DND-41 (cell line): ENCODE measurements at regions not wholly inside any gene's neighbourhood (a gene's known extent, or its start where the extent isn't known, plus 50 kb on each side); places are given as distances from the start of the nearest gene placed in this dataset.

Source experiments
- ATAC-seq: fragments of 200-7000 bp; cut with Tn5 transposase; 3 replicates; pipeline ENCODE4 v1.9.1; 2021; ENCODE audit warnings: low read depth; ENCODE audit not compliant: insufficient read depth
- DNase-seq: peaks from one replicate; pipeline ENCODE4 v3.0.0-alpha.2; 2020
- H2AFZ ChIP-seq: 2 replicates; pipeline ENCODE4 v1.6.0; 2012; ENCODE audit warnings: low read depth, low read length
- H3K27ac ChIP-seq: 2 replicates; pipeline ENCODE4 v1.5.1; 2012; ENCODE audit warnings: low read length, inconsistent platforms
- H3K27me3 ChIP-seq: fragments of 200-600 bp; sonication (generic); 2 replicates; pipeline ENCODE4 v1.6.0; 2012; ENCODE audit warnings: low read length, mild to moderate bottlenecking, inconsistent platforms; ENCODE audit not compliant: insufficient read depth, poor library complexity
- H3K36me3 ChIP-seq: 2 replicates; pipeline ENCODE4 v1.5.1; 2012; ENCODE audit warnings: low read length, inconsistent platforms; ENCODE audit not compliant: insufficient read depth
- H3K4me1 ChIP-seq: 2 replicates; pipeline ENCODE4 v1.5.1; 2012; ENCODE audit warnings: mild to moderate bottlenecking, low read length; ENCODE audit not compliant: insufficient read depth
- H3K4me2 ChIP-seq: 2 replicates; pipeline ENCODE4 v1.6.0; 2012; ENCODE audit warnings: mild to moderate bottlenecking, moderate library complexity, low read length, inconsistent platforms; ENCODE audit not compliant: insufficient read depth
- H3K4me3 ChIP-seq, 2 experiments: fragments of 200-600 bp in 1 of 2; shearing (Covaris generic) in 1 of 2; 2 replicates each; pipeline ENCODE4 v1.5.1; 2012 to 2016; ENCODE audit warnings: inconsistent platforms in 2 of 2, low read length in 2 of 2, mild to moderate bottlenecking in 2 of 2, low read depth in 1 of 2, moderate library complexity in 1 of 2
- H3K79me2 ChIP-seq: 2 replicates; pipeline ENCODE4 v1.6.0; 2012; ENCODE audit warnings: low read length, inconsistent platforms; ENCODE audit not compliant: insufficient read depth
- H3K9ac ChIP-seq: 2 replicates; pipeline ENCODE4 v1.6.0; 2012; ENCODE audit warnings: low read depth, mild to moderate bottlenecking, inconsistent platforms, low read length, moderate library complexity
- H3K9me3 ChIP-seq: 2 replicates; pipeline ENCODE4 v1.5.1; 2012; ENCODE audit warnings: low read length, moderate library complexity, mild to moderate bottlenecking, inconsistent platforms; ENCODE audit not compliant: insufficient read depth, severe bottlenecking
- H4K20me1 ChIP-seq: 2 replicates; pipeline ENCODE4 v1.6.0; 2012; ENCODE audit warnings: low read length; ENCODE audit not compliant: insufficient read depth
- CTCF ChIP-seq: IDR thresholded peaks from 2 replicates; pipeline ENCODE4 v1.5.1; 2012; ENCODE audit warnings: borderline replicate concordance, low read length, moderate library complexity, mild to moderate bottlenecking; ENCODE audit not compliant: poor library complexity, severe bottlenecking; ENCODE audit errors: extremely low read depth
- EZH2 ChIP-seq: IDR thresholded peaks from 3 replicates; pipeline ENCODE4 v1.6.1; 2012; ENCODE audit warnings: borderline replicate concordance, low read depth, mild to moderate bottlenecking, moderate library complexity, low read length, inconsistent platforms; ENCODE audit not compliant: severe bottlenecking

- ATAC-seq (no peak), DNase-seq (no peak)
- Histone ChIP-seq H3K9ac (no peak overlapping the region), H4K20me1 (no peaks in the 10 kb centered on the region), H3K4me2 (no peak overlapping the region), H2AFZ (no peak overlapping the region), H3K4me1 (no peaks in the 10 kb centered on the region), H3K36me3 (no peaks in the 10 kb centered on the region), H3K27ac (no peak overlapping the region), H3K4me3 (no peak overlapping the region), H3K9me3 (no peaks in the 10 kb centered on the region), H3K27me3 (no peaks in the 10 kb centered on the region), H3K79me2 (no peaks in the 10 kb centered on the region)
- TF ChIP-seq EZH2 (no peak), CTCF (no peak)
Measured at GRCh38 chr10:78259391-78259790, 225.7 kb downstream of the RPS24 start.

- H3K36me3 ChIP-seq: no peaks in the 10 kb centered on the region
- no peak for DNase-seq
Measured at GRCh38 chr10:78260141-78260540, 226.5 kb downstream of the RPS24 start.

GRCh38 chr10:78260680-78261079 is 227.0 kb downstream of the RPS24 start:
- Histone ChIP-seq H3K9me3 (no peaks in the 10 kb centered on the region), H4K20me1 (no peaks in the 10 kb centered on the region), H3K4me1 (no peaks in the 10 kb centered on the region), H3K79me2 (no peaks in the 10 kb centered on the region), H3K27me3 (no peaks in the 10 kb centered on the region), H3K27ac (no peak overlapping the region), H3K36me3 (no peaks in the 10 kb centered on the region), H3K4me3 (no peak overlapping the region), H3K4me2 (no peak overlapping the region), H3K9ac (no peak overlapping the region), H2AFZ (no peak overlapping the region)
- DNase-seq (no peak), ATAC-seq (no peak)
- TF ChIP-seq CTCF (no peak), EZH2 (no peak)

More at GRCh38 chr10:78260141-78260540, 226.5 kb downstream of the RPS24 start:
- no peak overlapping the region for H3K27ac ChIP-seq
- no peak overlapping the region for H3K4me2 ChIP-seq
- ATAC-seq: no peak
- no peak overlapping the region for H3K9ac ChIP-seq
- H3K79me2 ChIP-seq: no peaks in the 10 kb centered on the region
- TF ChIP-seq EZH2: no peak
- peak; percentile 31 for TF ChIP-seq CTCF
- H4K20me1 ChIP-seq: no peaks in the 10 kb centered on the region
- H3K4me3 ChIP-seq: no peak overlapping the region
- no peak overlapping the region for H2AFZ ChIP-seq
- H3K9me3 ChIP-seq: no peaks in the 10 kb centered on the region
- no peaks in the 10 kb centered on the region for H3K4me1 ChIP-seq
- no peaks in the 10 kb centered on the region for H3K27me3 ChIP-seq

GRCh38 chr10:78261291-78261690 is 227.6 kb downstream of the RPS24 start:
- no peak overlapping the region for H3K4me2 ChIP-seq
- ATAC-seq (no peak), DNase-seq (no peak)
- H3K79me2 ChIP-seq: no peaks in the 10 kb centered on the region
- H3K4me3 ChIP-seq: no peak overlapping the region
- no peaks in the 10 kb centered on the region for H4K20me1 ChIP-seq
- H3K4me1 ChIP-seq: no peaks in the 10 kb centered on the region
- peaks cover 3% of the 10 kb centered on the region for H3K27me3 ChIP-seq
- no peak overlapping the region for H3K27ac ChIP-seq
- H3K9ac ChIP-seq: no peak overlapping the region
- H3K9me3 ChIP-seq: no peaks in the 10 kb centered on the region
- H2AFZ ChIP-seq: no peak overlapping the region
- H3K36me3 ChIP-seq: no peaks in the 10 kb centered on the region
- TF ChIP-seq EZH2 (no peak), CTCF (no peak)
